Mucosa of descending colon (tissue), 3 donors: ENCODE measurements at regions not wholly inside any gene's neighbourhood (a gene's known extent, or its start where the extent isn't known, plus 50 kb on each side); places are given as distances from the start of the nearest gene placed in this dataset.

ENCODE experiments used
- ATAC-seq: fragments of 200-7000 bp; cut with Tn5 transposase; one replicate; pipeline ENCODE4 v1.9.1; 2020; ENCODE audit warnings: mild to moderate bottlenecking, moderate library complexity
- DNase-seq, 3 donors: peaks; one replicate each; pipeline ENCODE4 v3.0.0-alpha.2; 2020
- H3K36me3 ChIP-seq: fragments of 200-600 bp; one replicate; pipeline ENCODE4 v1.8.0; 2021; ENCODE audit warnings: low read depth, mild to moderate bottlenecking
- H3K4me1 ChIP-seq: fragments of 200-600 bp; one replicate; pipeline ENCODE4 v1.8.0; 2021; ENCODE audit warnings: low read depth, mild to moderate bottlenecking
- H3K4me3 ChIP-seq: fragments of 200-600 bp; one replicate; pipeline ENCODE4 v1.8.0; 2021; ENCODE audit warnings: mild to moderate bottlenecking
- H3K9me3 ChIP-seq: fragments of 200-600 bp; one replicate; pipeline ENCODE4 v1.8.0; 2021; ENCODE audit warnings: mild to moderate bottlenecking
- intact Hi-C, 2 donors: fragments of 100-400 bp; cut with DNase I in 1 of 2; cut with micrococcal nuclease in 1 of 2; formaldehyde crosslinking; loops; one replicate each; pipeline versions ENCODE4 v1.11.0 to v1.11.1; 2022; cut with DNase I, micrococcal nuclease
- TF ChIP-seq, protein P1 (sequence below): fragments of 200-600 bp; IDR thresholded peaks from one replicate; pipeline ENCODE4 v1.8.0; 2022; ENCODE audit warnings: antibody characterized with exemption, mild to moderate bottlenecking
- donor health status: DM: no; HTN: no; CAD: no; lungs with moderate emphysema.
- donor health status: DM: no; HTN: no; CAD: no.
- donor health status: DM: no; HTN: yes; CAD: no.

DNA sequence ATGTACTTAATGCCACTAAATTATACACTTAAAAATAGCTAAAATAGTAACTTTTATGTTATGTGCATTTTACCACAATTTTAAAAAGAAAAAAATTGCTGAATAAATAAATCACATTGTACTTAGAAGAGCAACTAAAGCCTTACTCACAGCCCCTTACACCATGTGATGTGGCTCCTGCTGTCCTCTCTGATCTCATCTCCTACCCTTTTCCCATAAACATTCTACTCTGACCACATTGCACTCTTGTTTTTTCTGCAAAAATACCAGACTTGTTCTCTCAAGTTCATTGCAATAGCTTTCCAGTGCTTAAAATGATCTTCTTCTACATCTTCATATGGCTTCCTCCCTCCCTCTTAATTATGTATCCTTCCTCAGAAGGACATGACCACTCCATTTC is 268.4 kb downstream of the ELAVL2 start:
- Histone ChIP-seq H3K9me3 (no peaks in the 10 kb centered on the region), H3K4me1 (no peaks in the 10 kb centered on the region), H3K4me3 (no peak overlapping the region), H3K36me3 (no peaks in the 10 kb centered on the region)
- TF ChIP-seq, protein P1, sequence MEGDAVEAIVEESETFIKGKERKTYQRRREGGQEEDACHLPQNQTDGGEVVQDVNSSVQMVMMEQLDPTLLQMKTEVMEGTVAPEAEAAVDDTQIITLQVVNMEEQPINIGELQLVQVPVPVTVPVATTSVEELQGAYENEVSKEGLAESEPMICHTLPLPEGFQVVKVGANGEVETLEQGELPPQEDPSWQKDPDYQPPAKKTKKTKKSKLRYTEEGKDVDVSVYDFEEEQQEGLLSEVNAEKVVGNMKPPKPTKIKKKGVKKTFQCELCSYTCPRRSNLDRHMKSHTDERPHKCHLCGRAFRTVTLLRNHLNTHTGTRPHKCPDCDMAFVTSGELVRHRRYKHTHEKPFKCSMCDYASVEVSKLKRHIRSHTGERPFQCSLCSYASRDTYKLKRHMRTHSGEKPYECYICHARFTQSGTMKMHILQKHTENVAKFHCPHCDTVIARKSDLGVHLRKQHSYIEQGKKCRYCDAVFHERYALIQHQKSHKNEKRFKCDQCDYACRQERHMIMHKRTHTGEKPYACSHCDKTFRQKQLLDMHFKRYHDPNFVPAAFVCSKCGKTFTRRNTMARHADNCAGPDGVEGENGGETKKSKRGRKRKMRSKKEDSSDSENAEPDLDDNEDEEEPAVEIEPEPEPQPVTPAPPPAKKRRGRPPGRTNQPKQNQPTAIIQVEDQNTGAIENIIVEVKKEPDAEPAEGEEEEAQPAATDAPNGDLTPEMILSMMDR, result no peak
- DNase-seq (no peak), ATAC-seq (no peak)
- intact Hi-C loops, result no loop called here

DNA sequence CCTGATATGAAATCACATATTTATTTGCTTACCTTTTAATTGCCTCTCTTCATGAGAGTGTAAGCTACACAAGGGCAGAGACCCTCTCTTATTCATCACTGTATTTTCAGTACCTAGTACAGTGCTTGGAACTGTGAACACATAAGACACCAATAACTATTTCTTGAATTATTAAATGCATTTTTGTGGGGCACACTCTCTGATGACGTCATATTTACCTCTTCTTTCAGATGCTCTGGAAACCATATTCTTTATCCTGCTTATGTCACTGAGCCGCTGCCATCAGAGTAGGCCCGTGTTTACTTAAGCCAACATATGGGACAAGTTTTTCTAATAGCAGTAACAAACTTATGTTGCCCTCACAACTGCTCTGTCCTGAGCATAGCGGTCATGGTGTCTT is 266.5 kb downstream of the ELAVL2 start:
- TF ChIP-seq, protein P1, result no peak
- H3K36me3 ChIP-seq, result no peaks in the 10 kb centered on the region
- no peak overlapping the region for H3K4me3 ChIP-seq
- H3K9me3 ChIP-seq, result no peaks in the 10 kb centered on the region
- intact Hi-C loops, result no loop called here
- no peaks in the 10 kb centered on the region for H3K4me1 ChIP-seq
- DNase-seq (no peak), ATAC-seq (no peak)

DNA sequence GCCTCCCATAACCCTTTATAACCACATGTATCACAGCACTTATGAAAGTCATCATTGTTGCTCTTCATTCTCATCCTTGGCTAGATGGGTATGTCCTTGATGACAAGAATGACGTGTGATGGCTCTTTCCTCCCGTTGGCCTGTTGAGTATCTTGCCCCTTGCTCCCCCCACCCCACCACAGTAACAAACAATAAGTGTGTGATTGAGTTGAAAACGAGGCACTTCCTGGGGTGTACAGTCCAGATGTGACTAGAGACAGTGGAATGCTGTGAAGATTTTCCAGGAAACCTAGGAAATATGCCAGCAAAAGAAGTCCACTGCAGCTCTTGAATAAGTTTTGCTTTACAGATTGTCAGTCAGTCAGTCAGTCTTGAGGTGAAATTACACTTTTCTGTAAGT is 262.5 kb downstream of the ELAVL2 start:
- no peak overlapping the region for H3K4me3 ChIP-seq
- H3K36me3 ChIP-seq, result no peaks in the 10 kb centered on the region
- TF ChIP-seq, protein P1, result no peak
- ATAC-seq (no peak), DNase-seq (no peak)
- H3K9me3 ChIP-seq, result no peaks in the 10 kb centered on the region
- intact Hi-C loops, result no loop called here
- H3K4me1 ChIP-seq, result no peaks in the 10 kb centered on the region

DNA sequence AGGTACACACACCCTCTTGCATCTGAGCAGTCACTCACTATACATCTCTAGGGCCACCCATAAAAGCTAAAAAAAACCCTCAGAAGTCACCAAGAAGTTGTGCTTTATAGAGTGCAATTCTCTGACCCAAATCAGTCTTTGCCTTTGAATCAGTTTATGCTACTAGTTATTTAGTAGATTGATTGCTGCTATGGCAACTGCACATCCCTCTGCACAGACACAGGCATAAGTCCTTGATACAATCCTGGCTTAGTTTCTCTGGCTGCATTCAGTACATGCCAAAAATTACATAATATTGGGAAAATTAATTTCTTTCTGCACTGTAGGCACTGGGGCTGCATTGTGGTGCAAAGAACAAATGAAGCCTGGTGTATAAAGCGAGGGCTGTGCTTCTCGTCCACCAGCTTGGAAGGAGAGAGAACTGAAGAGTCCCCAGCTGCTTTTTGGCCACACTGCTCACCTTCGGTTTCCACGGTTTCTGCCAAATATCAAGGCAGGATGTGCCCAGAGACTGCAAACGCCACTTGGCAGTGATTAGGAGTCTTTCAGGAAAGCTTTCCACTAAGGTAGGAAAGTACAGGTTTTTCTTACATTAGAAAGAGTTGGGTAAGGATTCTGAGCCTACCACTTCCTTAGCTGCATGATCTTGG is 258.4 kb downstream of the ELAVL2 start:
- TF ChIP-seq, protein P1, result no peak
- no peaks in the 10 kb centered on the region for H3K4me1 ChIP-seq
- no peaks in the 10 kb centered on the region for H3K9me3 ChIP-seq
- ATAC-seq, result no peak
- intact Hi-C loops, result no loop called here
- no peak overlapping the region for H3K4me3 ChIP-seq
- no peaks in the 10 kb centered on the region for H3K36me3 ChIP-seq
- no peak for DNase-seq

DNA sequence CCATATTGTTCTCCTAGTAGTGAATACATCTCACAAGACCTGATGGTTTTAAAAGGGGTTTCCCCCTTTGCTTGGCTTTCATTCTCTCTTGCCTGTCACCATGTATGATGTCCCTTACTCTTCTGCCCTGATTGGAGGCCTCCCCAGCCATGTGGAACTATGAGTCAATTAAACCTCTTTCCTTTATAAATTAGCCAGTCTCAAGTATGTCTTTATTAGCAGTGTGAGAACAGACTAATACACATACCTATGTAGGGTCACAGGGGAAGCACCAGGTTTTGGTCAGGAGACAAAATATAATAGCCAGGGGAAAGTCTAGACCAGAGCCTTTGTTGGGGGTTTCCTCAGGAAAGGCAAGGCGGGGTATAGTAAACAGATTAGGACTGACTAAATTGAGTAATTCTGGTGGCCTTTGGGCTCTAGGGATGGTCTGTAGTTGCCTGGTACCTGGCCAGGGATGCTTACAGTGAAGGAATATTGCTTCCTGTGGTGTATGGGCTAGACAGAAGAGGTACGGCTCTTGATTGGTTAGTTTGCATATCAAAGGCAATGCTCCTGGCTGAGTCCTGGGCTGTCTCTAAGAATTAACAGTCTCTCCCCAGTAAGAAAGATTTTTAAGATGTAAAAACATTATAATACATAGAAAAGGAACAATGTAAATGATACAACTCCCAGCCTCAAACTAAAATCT is 254.5 kb downstream of the ELAVL2 start:
- H3K4me1 ChIP-seq, result no peaks in the 10 kb centered on the region
- H3K36me3 ChIP-seq, result no peaks in the 10 kb centered on the region
- TF ChIP-seq, protein P1, result no peak
- DNase-seq (no peak), ATAC-seq (no peak)
- no peaks in the 10 kb centered on the region for H3K9me3 ChIP-seq
- no peak overlapping the region for H3K4me3 ChIP-seq
- intact Hi-C loops, result no loop called here
